RWPE2 (cell line): ENCODE measurements at regions not wholly inside any gene's neighbourhood (a gene's known extent, or its start where the extent isn't known, plus 50 kb on each side); places are given as distances from the start of the nearest gene placed in this dataset.

Experiments
- ATAC-seq: fragments of 200-7000 bp; cut with Tn5 transposase; 3 replicates; pipeline ENCODE4 v1.9.1; 2021; ENCODE audit warnings: low read depth
- DNase-seq: peaks from one replicate; pipeline ENCODE4 v3.0.0-alpha.2; 2020; ENCODE audit warnings: low spot score
- H3K27ac ChIP-seq: fragments of 450-650 bp; 2 replicates; pipeline ENCODE4 v1.5.1; 2017; ENCODE audit warnings: mild to moderate bottlenecking; ENCODE audit not compliant: poor library complexity, severe bottlenecking
- H3K27me3 ChIP-seq: fragments of 250-450 bp; sonication (Bioruptor Pico); 2 replicates; pipeline ENCODE4 v1.5.1; 2021; ENCODE audit warnings: mild to moderate bottlenecking, moderate library complexity; ENCODE audit not compliant: insufficient read depth, poor library complexity, severe bottlenecking
- H3K36me3 ChIP-seq: fragments of 250-450 bp; sonication (Bioruptor Pico); 2 replicates; pipeline ENCODE4 v1.5.1; 2020; ENCODE audit warnings: low read depth, mild to moderate bottlenecking, moderate library complexity
- H3K4me1 ChIP-seq: fragments of 250-450 bp; sonication (Bioruptor Pico); 2 replicates; pipeline ENCODE4 v1.5.1; 2021; ENCODE audit warnings: mild to moderate bottlenecking, moderate library complexity; ENCODE audit not compliant: insufficient read depth, poor library complexity, severe bottlenecking
- H3K4me3 ChIP-seq: fragments of 250-450 bp; sonication (Bioruptor Pico); 2 replicates; pipeline ENCODE4 v1.5.1; 2021; ENCODE audit warnings: mild to moderate bottlenecking, moderate library complexity; ENCODE audit not compliant: severe bottlenecking
- H3K9me3 ChIP-seq: fragments of 250-450 bp; sonication (Bioruptor Pico); 2 replicates; pipeline ENCODE4 v1.5.1; 2021; ENCODE audit warnings: mild to moderate bottlenecking, moderate library complexity; ENCODE audit not compliant: severe bottlenecking
- TF ChIP-seq, protein P1 (sequence below): fragments of 450-650 bp; IDR thresholded peaks from one replicate; pipeline ENCODE4 v1.5.1; 2017; ENCODE audit warnings: mild to moderate bottlenecking, moderate library complexity; ENCODE audit not compliant: poor library complexity, severe bottlenecking

- TF ChIP-seq, protein P1, sequence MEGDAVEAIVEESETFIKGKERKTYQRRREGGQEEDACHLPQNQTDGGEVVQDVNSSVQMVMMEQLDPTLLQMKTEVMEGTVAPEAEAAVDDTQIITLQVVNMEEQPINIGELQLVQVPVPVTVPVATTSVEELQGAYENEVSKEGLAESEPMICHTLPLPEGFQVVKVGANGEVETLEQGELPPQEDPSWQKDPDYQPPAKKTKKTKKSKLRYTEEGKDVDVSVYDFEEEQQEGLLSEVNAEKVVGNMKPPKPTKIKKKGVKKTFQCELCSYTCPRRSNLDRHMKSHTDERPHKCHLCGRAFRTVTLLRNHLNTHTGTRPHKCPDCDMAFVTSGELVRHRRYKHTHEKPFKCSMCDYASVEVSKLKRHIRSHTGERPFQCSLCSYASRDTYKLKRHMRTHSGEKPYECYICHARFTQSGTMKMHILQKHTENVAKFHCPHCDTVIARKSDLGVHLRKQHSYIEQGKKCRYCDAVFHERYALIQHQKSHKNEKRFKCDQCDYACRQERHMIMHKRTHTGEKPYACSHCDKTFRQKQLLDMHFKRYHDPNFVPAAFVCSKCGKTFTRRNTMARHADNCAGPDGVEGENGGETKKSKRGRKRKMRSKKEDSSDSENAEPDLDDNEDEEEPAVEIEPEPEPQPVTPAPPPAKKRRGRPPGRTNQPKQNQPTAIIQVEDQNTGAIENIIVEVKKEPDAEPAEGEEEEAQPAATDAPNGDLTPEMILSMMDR = no peak
- H3K27ac ChIP-seq = no peak overlapping the region
- no peaks in the 10 kb centered on the region for H3K27me3 ChIP-seq
- no peaks in the 10 kb centered on the region for H3K9me3 ChIP-seq
- no peaks in the 10 kb centered on the region for H3K36me3 ChIP-seq
- H3K4me3 ChIP-seq = no peak overlapping the region
- DNase-seq = no peak
- ATAC-seq = no peak
- H3K4me1 ChIP-seq = peaks cover 28% of the 10 kb centered on the region
Measured at GRCh38 chr2:111664275-111664850, 219.6 kb downstream of the ANAPC1 start.

DNA sequence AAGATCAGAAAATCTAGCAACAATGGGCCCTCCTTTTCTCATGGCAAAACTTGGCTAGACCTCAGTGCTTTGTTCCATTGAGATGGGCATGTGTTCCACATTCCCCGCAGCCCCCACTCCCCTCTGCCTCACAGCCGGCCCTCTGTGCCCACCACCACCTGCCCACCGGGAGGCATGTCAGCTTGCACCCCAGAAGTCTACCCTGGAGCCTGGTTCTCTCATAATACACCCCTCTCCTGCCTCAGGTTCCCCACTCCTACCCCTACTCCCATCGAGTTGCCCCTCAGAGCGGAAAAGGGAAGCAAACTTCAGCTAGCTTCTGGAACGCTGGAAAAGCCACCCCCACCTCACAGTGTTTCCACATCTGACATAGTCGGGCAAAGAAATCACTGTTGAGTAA is 219.0 kb downstream of the ANAPC1 start:
- Histone ChIP-seq H3K27ac (no peak overlapping the region), H3K4me1 (peaks cover 22% of the 10 kb centered on the region), H3K4me3 (no peak overlapping the region), H3K27me3 (no peaks in the 10 kb centered on the region), H3K36me3 (no peaks in the 10 kb centered on the region), H3K9me3 (no peaks in the 10 kb centered on the region)
- ATAC-seq (no peak), DNase-seq (no peak)
- TF ChIP-seq, protein P1 = no peak

DNA sequence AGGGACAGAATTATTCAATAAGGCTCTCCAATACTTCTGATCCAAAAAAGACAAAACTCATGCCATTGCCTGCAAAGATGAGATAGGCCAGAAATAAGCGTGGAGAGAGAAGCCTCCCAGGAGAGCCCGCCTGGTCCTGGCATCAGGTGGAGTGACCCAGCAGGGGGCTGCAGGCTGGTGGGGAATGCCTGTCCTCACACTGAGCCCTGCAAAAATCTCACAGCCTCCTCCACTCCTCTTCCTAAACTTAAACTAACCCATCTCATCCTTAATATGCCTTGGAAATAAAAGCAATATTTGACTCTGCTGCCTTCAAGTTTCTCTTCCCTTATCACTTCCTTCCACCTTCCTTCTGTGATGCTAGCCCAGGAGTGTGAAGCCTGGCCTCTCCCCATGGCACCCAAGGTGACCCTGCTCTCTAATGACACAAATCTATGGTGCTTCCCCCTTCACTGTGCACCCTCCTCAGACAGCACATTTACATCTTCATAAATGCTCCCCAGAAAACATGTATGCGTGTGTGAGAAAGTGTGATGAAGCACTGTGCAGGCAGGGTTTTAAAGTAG is 218.4 kb downstream of the ANAPC1 start:
- H3K36me3 ChIP-seq = no peaks in the 10 kb centered on the region
- TF ChIP-seq, protein P1 = no peak
- ATAC-seq = no peak
- no peaks in the 10 kb centered on the region for H3K9me3 ChIP-seq
- peaks cover 19% of the 10 kb centered on the region for H3K4me1 ChIP-seq
- no peaks in the 10 kb centered on the region for H3K27me3 ChIP-seq
- no peak overlapping the region for H3K27ac ChIP-seq
- H3K4me3 ChIP-seq = no peak overlapping the region
- no peak for DNase-seq

- Histone ChIP-seq H3K27ac (no peak overlapping the region), H3K36me3 (no peaks in the 10 kb centered on the region), H3K9me3 (no peaks in the 10 kb centered on the region), H3K27me3 (no peaks in the 10 kb centered on the region), H3K4me1 (peaks cover 19% of the 10 kb centered on the region), H3K4me3 (no peak overlapping the region)
- ATAC-seq (no peak), DNase-seq (no peak)
- TF ChIP-seq, protein P1 = no peak
Measured at GRCh38 chr2:111666160-111666559, 217.8 kb downstream of the ANAPC1 start.

DNA sequence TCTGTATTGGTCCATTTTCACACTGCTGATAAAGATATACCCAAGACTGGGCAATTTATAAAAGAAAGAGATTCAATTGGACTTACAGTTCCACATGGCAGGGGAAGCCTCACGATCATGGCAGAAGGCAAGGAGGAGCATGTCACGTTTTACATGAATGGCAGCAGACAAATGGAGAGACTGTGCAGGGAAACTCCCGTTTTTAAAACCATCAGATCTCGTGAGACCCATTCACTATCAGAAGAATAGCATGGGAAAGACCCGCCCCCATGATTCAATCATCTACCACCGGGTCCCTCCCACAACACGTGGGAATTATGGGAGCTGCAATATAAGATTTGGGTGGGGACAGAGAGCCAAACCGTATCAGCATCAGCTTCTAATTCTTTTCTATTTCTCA is 217.0 kb downstream of the ANAPC1 start:
- TF ChIP-seq, protein P1 = no peak
- Histone ChIP-seq H3K36me3 (no peaks in the 10 kb centered on the region), H3K4me3 (no peak overlapping the region), H3K4me1 (peaks cover 15% of the 10 kb centered on the region), H3K27me3 (no peaks in the 10 kb centered on the region), H3K27ac (no peak overlapping the region), H3K9me3 (no peaks in the 10 kb centered on the region)
- ATAC-seq (no peak), DNase-seq (no peak)
